Activated naive CD8-positive, alpha-beta T cell treated with anti-CD3 and anti-CD28 coated beads, Interleukin-2, amount 50 U/mL, for 16 hours (primary cell): ENCODE measurements at regions not wholly inside any gene's neighbourhood (a gene's known extent, or its start where the extent isn't known, plus 50 kb on each side); places are given as distances from the start of the nearest gene placed in this dataset.
"Not testable (repeated sequence)": the region's sequence is repeated elsewhere in the genome, so short reads cannot be mapped to it uniquely, and the experiment has no call there.

Experiments used
- DNase-seq: peaks from one replicate; pipeline ENCODE4 v3.0.0-alpha.2; 2020; ENCODE audit warnings: low read depth, low spot score

GRCh38 chr5:74534397-74535129 is 106.0 kb downstream of the ENC1 start:
- no peak for DNase-seq

GRCh38 chr5:74530326-74531050 is 110.0 kb downstream of the ENC1 start:
- DNase-seq: no peak

- no peak for DNase-seq
These were observed 111.4 kb downstream of the ENC1 start for GRCh38 chr5:74529101-74529500.

- DNase-seq: no peak
These were observed 114.4 kb downstream of the ENC1 start for GRCh38 chr5:74526111-74526510.

GRCh38 chr5:74524767-74525166 is 115.8 kb downstream of the ENC1 start:
- not testable (repeated sequence) for DNase-seq

GRCh38 chr5:74523698-74524097 is 116.8 kb downstream of the ENC1 start:
- not testable (repeated sequence) for DNase-seq

GRCh38 chr5:74522838-74523237 is 117.7 kb downstream of the ENC1 start:
- DNase-seq: not testable (repeated sequence)

GRCh38 chr5:74521401-74521800 is 119.1 kb downstream of the ENC1 start:
- DNase-seq: no peak

- no peak for DNase-seq
These were observed 120.8 kb downstream of the ENC1 start for GRCh38 chr5:74519679-74520078.

GRCh38 chr5:74519161-74519571 is 121.4 kb downstream of the ENC1 start:
- DNase-seq: no peak

- no peak for DNase-seq
These were observed 122.8 kb downstream of the ENC1 start for GRCh38 chr5:74517700-74518099.

- no peak for DNase-seq
These were observed 124.3 kb downstream of the ENC1 start for GRCh38 chr5:74516211-74516636.

GRCh38 chr5:74514888-74515551 is 125.5 kb downstream of the ENC1 start:
- no peak for DNase-seq

- DNase-seq: not testable (repeated sequence)
These were observed 128.8 kb downstream of the ENC1 start for GRCh38 chr5:74511770-74512169.

GRCh38 chr5:74510476-74511075 is 130.0 kb downstream of the ENC1 start:
- no peak for DNase-seq

GRCh38 chr5:74507370-74508005 is 133.0 kb downstream of the ENC1 start:
- no peak for DNase-seq

GRCh38 chr5:74506119-74506518 is 134.4 kb downstream of the ENC1 start:
- no peak for DNase-seq

GRCh38 chr5:74504463-74504862 is 136.1 kb downstream of the ENC1 start:
- no peak for DNase-seq

GRCh38 chr5:74502479-74502950 is 138.0 kb downstream of the ENC1 start:
- no peak for DNase-seq

GRCh38 chr5:74501674-74502478 is 138.7 kb downstream of the ENC1 start:
- no peak for DNase-seq
